Prostate gland (tissue), 2 donors: ENCODE measurements at regions not wholly inside any gene's neighbourhood (a gene's known extent, or its start where the extent isn't known, plus 50 kb on each side); places are given as distances from the start of the nearest gene placed in this dataset.

Source experiments
- DNase-seq: peaks from one replicate; pipeline ENCODE4 v3.0.0-alpha.2; 2019; ENCODE audit warnings: low spot score
- H3K27ac ChIP-seq, 2 donors: fragments of 200-600 bp; sonication (generic); 2 replicates each; pipeline ENCODE4 v1.5.1; 2017 to 2019
- H3K27me3 ChIP-seq: fragments of 200-600 bp; sonication (generic); replicated peaks from 2 replicates; pipeline ENCODE4 v1.5.1; 2019; ENCODE audit not compliant: insufficient read depth
- H3K36me3 ChIP-seq, 2 donors: fragments of 200-600 bp; sonication (generic); 1 replicate in 1 of 2; 2 replicates in 1 of 2; pipeline versions ENCODE4 v1.5.1 to v1.8.1; 2017 to 2019
- H3K4me1 ChIP-seq: fragments of 200-600 bp; sonication (generic); replicated peaks from 2 replicates; pipeline ENCODE4 v1.5.1; 2019
- H3K4me3 ChIP-seq, 2 donors: fragments of 200-600 bp; sonication (generic); 2 replicates each; pipeline ENCODE4 v1.5.1; 2017 to 2019
- H3K9me3 ChIP-seq: fragments of 200-600 bp; sonication (generic); 2 replicates; pipeline ENCODE4 v1.5.1; 2017
- POLR2A ChIP-seq: fragments of 450-650 bp; IDR thresholded peaks from one replicate; pipeline ENCODE4 v1.6.1; 2016; ENCODE audit warnings: antibody characterized with exemption, mild to moderate bottlenecking
- POLR2AphosphoS5 ChIP-seq: sonication (generic); formaldehyde crosslinking; IDR thresholded peaks from one replicate; pipeline ENCODE4 v1.6.1; 2017; ENCODE audit warnings: antibody characterized with exemption
- WGBS: methylation state at CpG from one replicate; pipeline ENCODE4 v1.1.5; 2018; 5-methylcytosine and 5-hydroxymethylcytosine counted together
- intact Hi-C: fragments of 100-400 bp; cut with DNase I; formaldehyde crosslinking; loops from one replicate; pipeline ENCODE4 v1.14.2; 2022
- TF ChIP-seq, protein P1 (sequence below), 4 experiments: fragments of 200-600 bp in 2 of 4; fragments of 450-650 bp in 2 of 4; sonication (generic) in 2 of 4; IDR thresholded peaks; 1 replicate in 3 of 4; 2 replicates in 1 of 4; pipeline ENCODE4 v1.5.1; 2016 to 2019; ENCODE audit warnings: antibody characterized with exemption in 4 of 4, mild to moderate bottlenecking in 2 of 4, moderate library complexity in 2 of 4

DNA sequence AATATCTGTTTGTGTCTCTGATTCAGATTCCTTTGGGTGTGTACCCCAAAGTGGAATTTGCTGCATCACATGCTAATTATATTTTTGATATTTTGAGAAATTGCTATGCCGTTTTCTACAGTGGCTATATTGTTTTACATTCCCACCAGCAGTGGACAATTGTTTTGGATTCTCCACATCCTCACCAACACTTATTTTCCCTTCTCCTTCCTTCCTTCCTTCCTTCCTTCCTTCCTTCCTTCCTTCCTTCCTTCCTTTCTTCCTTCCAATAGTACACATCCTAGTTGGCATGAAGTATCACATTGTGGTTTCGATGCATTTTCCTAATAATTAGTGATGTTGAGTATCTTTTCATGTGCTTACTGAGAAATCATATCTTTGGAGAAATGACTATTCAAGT lies 535.5 kb downstream of the SH2D4B start:
- H3K36me3 ChIP-seq: no peaks in the 10 kb centered on the region
- H3K27ac ChIP-seq: no peak overlapping the region
- 88% methylated on average over 2 of the region's 2 CpGs for WGBS
- H3K4me1 ChIP-seq: no peaks in the 10 kb centered on the region
- DNase-seq: no peak
- H3K4me3 ChIP-seq: no peak overlapping the region
- no peak for TF ChIP-seq POLR2A
- TF ChIP-seq, protein P1, sequence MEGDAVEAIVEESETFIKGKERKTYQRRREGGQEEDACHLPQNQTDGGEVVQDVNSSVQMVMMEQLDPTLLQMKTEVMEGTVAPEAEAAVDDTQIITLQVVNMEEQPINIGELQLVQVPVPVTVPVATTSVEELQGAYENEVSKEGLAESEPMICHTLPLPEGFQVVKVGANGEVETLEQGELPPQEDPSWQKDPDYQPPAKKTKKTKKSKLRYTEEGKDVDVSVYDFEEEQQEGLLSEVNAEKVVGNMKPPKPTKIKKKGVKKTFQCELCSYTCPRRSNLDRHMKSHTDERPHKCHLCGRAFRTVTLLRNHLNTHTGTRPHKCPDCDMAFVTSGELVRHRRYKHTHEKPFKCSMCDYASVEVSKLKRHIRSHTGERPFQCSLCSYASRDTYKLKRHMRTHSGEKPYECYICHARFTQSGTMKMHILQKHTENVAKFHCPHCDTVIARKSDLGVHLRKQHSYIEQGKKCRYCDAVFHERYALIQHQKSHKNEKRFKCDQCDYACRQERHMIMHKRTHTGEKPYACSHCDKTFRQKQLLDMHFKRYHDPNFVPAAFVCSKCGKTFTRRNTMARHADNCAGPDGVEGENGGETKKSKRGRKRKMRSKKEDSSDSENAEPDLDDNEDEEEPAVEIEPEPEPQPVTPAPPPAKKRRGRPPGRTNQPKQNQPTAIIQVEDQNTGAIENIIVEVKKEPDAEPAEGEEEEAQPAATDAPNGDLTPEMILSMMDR (IDR thresholded peaks at IDR 0.05): no peak
- no peak for TF ChIP-seq POLR2AphosphoS5
- H3K27me3 ChIP-seq: no peaks in the 10 kb centered on the region
- H3K9me3 ChIP-seq: no peaks in the 10 kb centered on the region
- intact Hi-C loops: no loop called here

DNA sequence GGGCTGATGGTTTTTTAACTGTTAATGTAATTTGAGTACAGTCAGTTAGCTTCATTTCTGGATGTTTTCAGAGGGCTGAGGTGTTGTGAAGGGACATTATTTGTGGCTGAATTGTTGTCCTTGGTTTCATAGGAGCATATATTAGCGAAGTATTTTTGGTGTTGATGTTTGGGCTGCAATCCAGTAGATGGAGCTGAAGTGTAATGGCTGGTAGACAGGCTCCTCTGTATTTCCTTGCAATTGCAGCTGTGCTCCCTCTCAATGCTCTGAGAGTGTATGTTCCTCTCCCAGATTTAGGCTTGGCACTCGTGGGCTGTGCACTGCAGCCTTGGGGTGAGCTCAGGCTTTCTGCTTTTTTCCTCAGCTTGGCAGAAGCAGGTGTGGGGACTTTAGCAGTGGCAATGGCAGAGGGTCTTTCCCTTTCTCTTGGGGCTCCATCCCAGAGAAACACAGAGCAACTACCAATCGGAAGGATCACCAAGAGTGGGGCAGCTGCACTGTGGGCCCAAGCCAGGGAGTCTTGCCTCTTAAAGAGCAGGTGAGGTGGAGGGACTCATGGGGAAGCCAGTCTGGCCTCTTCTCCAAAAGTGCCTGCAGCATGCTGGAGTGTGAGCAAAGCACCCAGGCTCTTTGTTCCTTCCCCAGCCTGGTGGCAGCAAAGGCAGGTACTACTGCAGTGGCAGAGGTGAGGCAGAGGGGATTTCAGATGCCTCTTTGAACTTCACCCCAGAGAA lies 544.4 kb downstream of the SH2D4B start:
- WGBS: 83% methylated on average over 3 of the region's 3 CpGs
- TF ChIP-seq, protein P1 (IDR thresholded peaks at IDR 0.05): no peak
- TF ChIP-seq POLR2AphosphoS5 (no peak), POLR2A (no peak)
- H3K4me3 ChIP-seq: no peak overlapping the region
- DNase-seq: no peak
- no peaks in the 10 kb centered on the region for H3K9me3 ChIP-seq
- intact Hi-C loops: no loop called here
- no peaks in the 10 kb centered on the region for H3K36me3 ChIP-seq
- no peak overlapping the region for H3K27ac ChIP-seq
- no peaks in the 10 kb centered on the region for H3K4me1 ChIP-seq
- H3K27me3 ChIP-seq: no peaks in the 10 kb centered on the region

DNA sequence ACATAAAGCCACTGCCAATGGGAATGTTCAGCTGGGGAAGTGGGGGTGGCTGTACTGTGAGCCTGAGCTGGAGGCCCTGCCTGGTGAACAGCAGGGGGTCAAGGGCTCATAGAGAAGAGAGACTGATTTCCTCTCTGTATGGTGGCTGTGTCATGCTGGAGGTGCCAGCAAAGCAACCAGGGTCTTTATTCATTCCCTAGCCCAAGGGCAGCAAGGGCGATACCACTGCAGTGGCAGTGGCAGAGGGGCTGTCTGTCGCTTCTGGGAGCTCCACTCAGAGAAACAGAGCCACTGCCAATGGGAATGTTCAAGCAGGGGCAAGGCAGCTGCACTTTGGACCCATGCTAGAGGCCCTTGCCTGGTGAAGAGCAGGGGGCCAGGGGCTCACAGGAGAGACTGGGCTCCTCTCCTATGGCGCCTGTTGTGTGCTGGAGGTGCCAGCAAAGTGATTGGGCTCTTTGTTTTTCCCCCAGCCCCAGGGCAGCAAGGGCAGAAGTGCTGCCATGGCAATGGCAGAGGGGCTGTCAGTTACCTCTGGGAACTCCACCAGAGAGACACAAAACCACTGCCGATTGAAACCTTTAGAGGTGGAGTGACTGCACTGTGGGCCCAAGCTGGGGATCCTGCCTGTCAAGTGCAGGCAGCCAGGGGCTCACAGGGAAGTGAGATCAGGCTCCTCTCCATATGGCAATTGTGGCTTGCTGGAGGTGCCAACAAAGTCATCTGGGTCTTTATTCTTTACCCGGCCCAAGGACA lies 545.1 kb downstream of the SH2D4B start:
- no peak for DNase-seq
- 82% methylated on average over 5 of the region's 5 CpGs for WGBS
- no peak for TF ChIP-seq POLR2AphosphoS5
- no peak for TF ChIP-seq POLR2A
- TF ChIP-seq, protein P1 (IDR thresholded peaks at IDR 0.05): no peak
- no peaks in the 10 kb centered on the region for H3K9me3 ChIP-seq
- H3K36me3 ChIP-seq: no peaks in the 10 kb centered on the region
- no peaks in the 10 kb centered on the region for H3K27me3 ChIP-seq
- no peak overlapping the region for H3K27ac ChIP-seq
- H3K4me3 ChIP-seq: no peak overlapping the region
- H3K4me1 ChIP-seq: no peaks in the 10 kb centered on the region
- intact Hi-C loops: no loop called here

DNA sequence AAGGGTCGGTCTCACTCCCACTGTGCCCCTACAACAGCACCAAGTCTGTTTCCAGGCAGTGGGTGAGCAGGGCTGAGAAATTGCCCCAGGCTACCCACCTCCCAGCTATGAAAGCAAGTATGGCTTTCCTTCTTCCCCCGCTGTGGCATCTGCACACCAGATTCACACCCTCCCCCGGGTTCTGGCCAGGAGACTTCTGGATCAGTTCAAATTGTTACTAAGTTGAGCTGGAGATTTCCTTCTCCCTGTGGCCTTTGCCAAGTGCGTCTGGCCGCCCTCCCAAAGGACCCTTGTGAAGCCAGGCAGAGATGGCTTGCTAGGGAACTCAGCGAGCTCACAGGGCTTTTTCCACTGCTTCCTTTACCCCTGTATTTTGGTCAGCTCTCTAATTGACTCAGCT lies 555.4 kb downstream of the SH2D4B start:
- intact Hi-C loops: no loop called here
- 80% methylated on average over 6 of the region's 6 CpGs for WGBS
- Histone ChIP-seq H3K9me3 (no peaks in the 10 kb centered on the region), H3K36me3 (no peaks in the 10 kb centered on the region), H3K4me3 (no peak overlapping the region), H3K27ac (no peak overlapping the region), H3K4me1 (no peaks in the 10 kb centered on the region), H3K27me3 (no peaks in the 10 kb centered on the region)
- DNase-seq: no peak
- TF ChIP-seq POLR2AphosphoS5 (no peak), POLR2A (no peak)
- TF ChIP-seq, protein P1 (IDR thresholded peaks at IDR 0.05): no peak
